ENCODE measurements at regions not wholly inside any gene's neighbourhood (a gene's known extent, or its start where the extent isn't known, plus 50 kb on each side); places are given as distances from the start of the nearest gene placed in this dataset.

- no peak for DNase-seq
Measured at GRCh38 chr13:53150568-53150967, 122.0 kb downstream of the OLFM4 start.

- DNase-seq: peak; percentile 9
Measured at GRCh38 chr13:53151336-53152056, 122.9 kb downstream of the OLFM4 start.

- no peak for DNase-seq
Measured at GRCh38 chr13:53152057-53152421, 123.4 kb downstream of the OLFM4 start.

- no peak for DNase-seq
Measured at GRCh38 chr13:53158201-53158600, 129.6 kb downstream of the OLFM4 start.

GRCh38 chr13:53159431-53159830 is 130.8 kb downstream of the OLFM4 start:
- DNase-seq: no peak

- no peak for DNase-seq
Measured at GRCh38 chr13:53160211-53160610, 131.6 kb downstream of the OLFM4 start.

GRCh38 chr13:53161251-53161650 is 132.6 kb downstream of the OLFM4 start:
- DNase-seq: no peak

- DNase-seq: no peak
Measured at GRCh38 chr13:53165261-53165660, 136.6 kb downstream of the OLFM4 start.

- DNase-seq: no peak
Measured at GRCh38 chr13:53167561-53167960, 138.9 kb downstream of the OLFM4 start.

GRCh38 chr13:53170910-53171309 is 142.3 kb downstream of the OLFM4 start:
- no peak for DNase-seq

- no peak for DNase-seq
Measured at GRCh38 chr13:53174545-53174944, 145.9 kb downstream of the OLFM4 start.

GRCh38 chr13:53180684-53181083 is 152.1 kb downstream of the OLFM4 start:
- no peak for DNase-seq

GRCh38 chr13:53182724-53183123 is 154.1 kb downstream of the OLFM4 start:
- DNase-seq: no peak

- no peak for DNase-seq
Measured at GRCh38 chr13:53188120-53188519, 159.5 kb downstream of the OLFM4 start.

- DNase-seq: no peak
Measured at GRCh38 chr13:53189162-53189561, 160.5 kb downstream of the OLFM4 start.

GRCh38 chr13:53191091-53191490 is 162.5 kb downstream of the OLFM4 start:
- no peak for DNase-seq

GRCh38 chr13:53197424-53197823 is 168.8 kb downstream of the OLFM4 start:
- DNase-seq: no peak

GRCh38 chr13:53198017-53198416 is 169.4 kb downstream of the OLFM4 start:
- DNase-seq: no peak

- no peak for DNase-seq
Measured at GRCh38 chr13:53198736-53199135, 170.1 kb downstream of the OLFM4 start.

- DNase-seq: no peak
Measured at GRCh38 chr13:53200075-53200474, 171.5 kb downstream of the OLFM4 start.

GRCh38 chr13:53200498-53201453 is 172.2 kb downstream of the OLFM4 start:
- DNase-seq: no peak

- no peak for DNase-seq
Measured at GRCh38 chr13:53201454-53202225, 173.0 kb downstream of the OLFM4 start.

- no peak for DNase-seq
Measured at GRCh38 chr13:53204598-53204997, 176.0 kb downstream of the OLFM4 start.
